Fibroblast of skin of right quadriceps (primary cell): ENCODE measurements at regions not wholly inside any gene's neighbourhood (a gene's known extent, or its start where the extent isn't known, plus 50 kb on each side); places are given as distances from the start of the nearest gene placed in this dataset.

ENCODE experiments used
- DNase-seq: peaks from one replicate; pipeline ENCODE4 v3.0.0-alpha.2; 2013

DNA sequence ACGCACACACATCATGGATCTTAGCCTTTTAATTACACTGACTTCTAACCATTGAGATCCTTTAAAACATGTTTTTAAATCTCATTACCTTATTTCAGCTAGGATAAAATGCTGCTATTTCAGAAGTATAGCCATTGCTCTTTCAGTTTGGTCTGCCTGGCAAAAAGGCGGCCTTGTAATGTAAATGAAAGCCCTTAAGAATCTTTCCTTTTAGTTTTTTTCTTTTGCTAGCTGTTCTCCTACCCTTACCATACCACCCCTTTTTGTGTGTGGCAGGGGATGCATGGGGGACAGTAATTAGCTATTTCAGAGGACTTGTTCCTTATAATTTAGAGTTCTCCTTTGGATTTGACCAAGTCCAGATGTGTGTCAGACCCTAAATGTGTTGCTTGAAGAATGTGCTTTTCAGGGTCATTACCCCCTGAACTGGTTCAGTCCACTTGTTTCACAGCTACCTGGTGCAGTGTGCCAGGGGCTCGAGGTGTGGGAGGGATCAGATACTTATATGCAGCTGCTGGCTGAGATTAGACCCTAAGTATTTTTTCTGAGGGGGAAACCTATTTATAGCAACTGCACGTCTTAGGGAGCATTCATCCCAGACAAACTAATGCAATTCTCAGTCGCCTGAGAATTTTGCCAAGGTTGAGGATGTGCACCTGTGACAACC, 986.8 kb downstream of the NLGN4Y start:
- no peak for DNase-seq

GRCh38 chrY:15535131-15535530, 1010.8 kb downstream of the NLGN4Y start:
- DNase-seq: peak; percentile 29

GRCh38 chrY:15535784-15536511, 1011.6 kb downstream of the NLGN4Y start:
- DNase-seq: peak; percentile 97

DNA sequence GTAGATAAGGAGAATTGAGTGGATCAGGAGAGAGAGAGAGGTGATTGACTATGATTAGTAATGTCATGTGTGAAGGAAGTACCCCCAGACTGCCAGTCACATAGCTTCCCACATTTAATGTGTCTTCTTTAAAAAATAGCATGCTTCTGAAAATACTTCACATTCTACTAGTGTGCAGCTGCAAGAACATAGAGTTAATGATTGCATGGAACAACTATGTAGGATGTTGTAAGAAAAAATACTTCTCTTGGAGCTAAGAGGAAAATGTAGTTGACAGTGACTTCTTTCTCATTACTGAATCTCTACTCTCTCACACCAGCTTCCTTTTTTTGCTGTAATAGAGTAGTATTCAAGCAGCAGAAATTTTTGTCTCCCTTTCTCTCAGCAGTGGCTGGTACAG, 1016.2 kb downstream of the NLGN4Y start:
- peak; percentile 62 for DNase-seq

DNA sequence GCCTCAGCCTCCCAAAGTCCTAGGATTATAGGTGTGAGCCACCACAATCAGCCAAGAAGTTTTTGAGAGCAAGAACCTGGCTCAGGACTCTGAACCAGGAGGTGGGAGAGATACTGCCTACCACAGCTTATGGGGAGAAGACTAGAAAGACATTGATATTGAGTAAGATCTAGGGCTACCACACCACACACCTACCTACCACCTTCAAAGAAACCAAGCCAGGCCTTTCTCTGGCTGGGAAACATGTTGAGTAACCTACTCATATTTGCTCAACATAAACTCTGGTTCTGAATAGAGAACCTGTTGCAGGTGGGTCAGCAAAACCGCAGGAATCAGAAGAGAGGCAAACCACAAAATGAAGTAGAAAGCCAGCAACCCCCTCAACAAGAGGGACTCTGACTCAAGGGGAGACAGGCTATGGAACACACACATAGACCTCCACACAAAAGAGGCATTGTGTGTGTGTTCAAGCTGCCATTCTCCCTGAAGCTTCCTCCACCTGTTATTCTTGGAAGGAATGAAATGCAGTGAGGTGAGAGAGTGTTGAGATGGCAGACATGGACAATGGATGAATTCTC, 1021.9 kb downstream of the NLGN4Y start:
- no peak for DNase-seq

DNA sequence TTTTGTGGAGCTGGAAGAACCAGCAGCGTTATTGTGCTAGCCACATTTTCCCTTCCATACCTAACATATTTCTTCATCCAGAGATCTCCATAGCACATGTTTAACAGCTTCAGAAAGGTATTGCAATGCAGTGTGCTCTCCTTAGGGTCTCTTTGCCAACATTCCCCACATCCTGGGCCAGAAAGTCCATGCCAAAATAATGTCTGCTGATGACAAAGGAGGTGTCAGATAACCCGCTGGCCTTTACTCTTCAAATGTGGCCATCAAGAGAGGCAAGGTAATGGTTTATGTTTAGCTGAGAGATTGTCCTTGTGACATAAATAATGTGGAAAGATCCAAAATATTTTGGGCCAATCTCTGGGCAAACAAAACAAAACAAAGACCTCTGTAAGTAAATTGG, 1027.7 kb downstream of the NLGN4Y start:
- no peak for DNase-seq

GRCh38 chrY:15554991-15555390, 1030.7 kb downstream of the NLGN4Y start:
- DNase-seq: no peak

DNA sequence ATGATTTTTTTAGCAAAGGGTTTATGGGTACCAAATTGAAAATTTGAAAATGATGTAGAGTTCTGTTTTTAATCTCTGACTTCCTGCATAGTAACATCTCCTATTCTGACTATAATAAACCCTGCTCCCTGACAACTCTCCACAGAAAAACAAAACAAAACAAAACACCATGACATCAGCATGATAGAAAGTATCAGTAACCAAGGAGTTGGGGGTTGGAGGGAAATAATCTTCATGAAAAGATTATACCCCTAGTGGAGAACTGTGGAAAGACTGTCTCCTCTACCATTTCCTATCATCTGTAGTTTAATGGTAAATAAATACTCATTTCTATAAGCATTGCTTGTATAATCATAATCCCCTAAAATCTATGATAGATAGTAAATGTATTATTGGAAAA, 1034.8 kb downstream of the NLGN4Y start:
- no peak for DNase-seq

DNA sequence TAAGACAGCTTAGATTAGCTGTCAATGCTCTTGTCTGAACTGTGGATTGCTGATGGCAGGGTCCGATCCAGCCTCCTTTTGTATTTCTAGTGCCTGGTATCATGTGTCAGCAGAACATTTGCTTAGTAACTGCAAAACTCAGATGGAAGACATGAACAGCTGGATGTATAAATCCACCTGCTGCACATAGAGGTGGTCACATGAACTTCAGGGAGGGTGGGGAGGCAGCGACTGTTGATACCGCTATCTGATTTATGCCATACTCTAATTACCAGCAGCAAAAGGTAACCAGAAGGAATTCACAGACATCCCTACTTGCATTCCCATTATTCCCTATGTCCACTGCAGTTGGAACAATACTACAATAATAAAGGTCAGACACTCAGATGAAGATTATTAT, 1036.5 kb downstream of the NLGN4Y start:
- no peak for DNase-seq

DNA sequence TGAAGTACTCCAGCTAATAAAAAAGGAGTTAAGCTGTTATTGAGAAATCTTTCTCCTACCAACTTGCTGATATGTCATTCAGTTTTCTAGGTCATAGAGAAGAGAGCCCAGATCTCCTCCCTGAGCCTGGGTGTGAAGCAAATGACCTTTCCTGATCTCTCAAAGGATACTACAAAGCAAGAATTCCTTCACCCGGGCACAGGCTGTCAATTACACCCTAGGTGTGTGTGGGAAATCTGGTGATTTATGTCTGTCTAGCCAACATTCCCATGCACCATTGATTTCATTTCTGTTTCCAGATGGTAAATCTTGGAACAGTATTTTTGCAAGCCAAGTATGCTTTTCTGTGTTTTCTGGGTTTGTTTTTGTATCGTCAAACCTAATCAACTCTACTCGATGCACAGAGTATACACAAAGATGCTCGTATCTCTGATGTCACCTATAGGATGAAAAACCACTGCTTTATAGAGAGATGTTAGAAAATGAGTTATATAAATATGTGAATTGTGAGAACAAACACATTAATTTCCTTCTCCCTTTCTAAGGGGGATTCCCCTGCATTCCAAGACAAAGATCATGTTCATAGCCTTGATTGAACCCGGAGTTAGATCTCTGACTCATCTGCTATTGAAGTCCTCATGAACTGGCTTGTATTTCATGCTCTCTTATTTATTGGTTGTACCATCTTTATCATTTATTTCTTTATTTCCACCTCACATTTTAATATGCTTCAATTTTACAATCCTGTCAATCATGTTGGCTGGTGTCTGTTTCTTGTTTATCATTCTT, 1037.4 kb downstream of the NLGN4Y start:
- peak; percentile 10 for DNase-seq

GRCh38 chrY:15577886-15578285, 1053.6 kb downstream of the NLGN4Y start:
- peak; percentile 61 for DNase-seq

DNA sequence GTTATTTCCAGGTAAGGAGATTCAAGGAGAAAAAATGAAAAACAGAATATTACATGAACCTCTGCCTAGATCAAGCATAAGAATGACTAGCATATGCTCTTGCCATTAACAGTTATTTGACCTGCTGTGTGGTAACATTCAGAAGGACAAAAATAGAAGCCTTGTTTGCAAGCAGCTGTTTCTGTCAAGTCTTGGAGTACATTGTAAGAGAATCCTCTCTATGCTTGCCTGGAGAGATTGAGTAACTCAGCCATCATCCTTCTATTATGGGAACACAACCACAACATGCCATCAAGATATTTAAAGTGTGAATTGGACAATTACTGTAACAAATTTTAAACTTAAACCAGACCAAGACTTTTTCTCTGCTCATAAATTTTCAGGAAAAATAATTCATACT, 1054.4 kb downstream of the NLGN4Y start:
- DNase-seq: peak; percentile 70

- peak; percentile 9 for DNase-seq
Observed at GRCh38 chrY:15579245-15579644, 1054.9 kb downstream of the NLGN4Y start.

DNA sequence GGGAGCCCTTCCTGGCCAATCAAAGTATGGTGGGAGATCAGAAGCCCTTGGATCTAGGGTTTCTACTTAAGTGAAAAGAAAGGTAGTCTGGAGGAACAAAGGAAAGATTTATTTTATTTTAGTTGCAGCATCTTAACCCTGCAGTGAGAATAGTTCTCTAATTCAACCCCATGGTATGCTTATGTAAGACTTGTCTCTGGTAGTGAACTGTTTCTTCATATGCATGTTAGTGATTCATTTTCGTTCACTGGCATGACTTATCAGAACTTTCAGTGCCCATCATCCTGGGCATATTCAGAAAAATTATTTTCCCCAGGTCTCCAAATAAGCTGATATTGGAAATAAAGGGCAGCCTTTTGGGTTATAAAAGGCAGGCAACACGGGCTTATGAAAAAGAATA, 1058.8 kb downstream of the NLGN4Y start:
- DNase-seq: no peak

DNA sequence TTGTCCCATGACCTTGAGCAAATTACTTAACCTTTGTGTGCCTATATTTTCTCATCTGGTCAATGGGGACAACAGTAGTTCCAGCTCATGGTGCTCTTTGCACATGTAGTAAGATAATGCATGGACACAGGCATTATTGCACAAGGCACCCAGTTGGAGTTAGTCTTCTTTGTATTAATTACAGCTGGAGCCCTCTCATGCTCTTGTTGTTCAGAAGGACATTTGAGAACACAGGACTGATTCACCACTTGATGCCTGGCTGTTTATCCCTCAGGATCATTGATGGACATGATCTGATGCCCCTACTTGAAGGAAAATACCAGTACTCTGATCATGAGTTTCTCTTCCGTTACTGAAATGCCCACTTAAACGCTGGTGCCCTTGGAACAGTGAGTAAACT, 1068.6 kb downstream of the NLGN4Y start:
- DNase-seq: no peak

DNA sequence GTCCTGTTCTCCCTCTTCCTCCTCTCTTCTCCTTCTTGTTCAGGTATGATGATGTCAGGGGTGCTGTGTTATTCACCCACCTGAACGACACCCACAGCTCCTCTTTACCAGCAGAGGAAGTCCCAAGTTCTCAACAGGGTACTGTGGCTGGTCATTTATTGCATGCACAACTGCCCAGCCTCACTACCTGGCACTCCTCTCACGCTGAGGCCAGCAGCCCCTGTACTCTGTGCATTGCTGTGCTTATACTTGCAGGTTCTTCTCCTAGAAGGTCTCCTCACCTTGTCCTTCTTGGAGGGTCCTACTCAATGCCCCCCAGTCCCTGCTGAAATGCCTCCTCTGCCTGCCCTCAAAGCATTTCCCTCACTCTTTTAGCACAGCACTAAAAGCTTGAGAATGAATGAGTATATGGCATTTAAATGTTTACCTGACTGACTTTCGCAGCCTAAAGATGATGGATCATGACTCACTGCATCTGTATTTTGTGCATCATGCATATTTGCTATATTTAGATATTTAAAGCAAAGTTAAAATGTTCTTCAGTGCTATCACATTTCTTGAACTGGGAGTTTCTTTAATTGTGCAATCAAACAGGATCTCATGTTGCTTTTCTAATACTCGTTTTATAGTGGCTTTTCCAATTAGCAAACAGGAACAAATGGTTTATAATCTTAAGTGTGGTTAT, 1069.3 kb downstream of the NLGN4Y start:
- peak; percentile 67 for DNase-seq

GRCh38 chrY:15594179-15594578, 1069.8 kb downstream of the NLGN4Y start:
- no peak for DNase-seq

DNA sequence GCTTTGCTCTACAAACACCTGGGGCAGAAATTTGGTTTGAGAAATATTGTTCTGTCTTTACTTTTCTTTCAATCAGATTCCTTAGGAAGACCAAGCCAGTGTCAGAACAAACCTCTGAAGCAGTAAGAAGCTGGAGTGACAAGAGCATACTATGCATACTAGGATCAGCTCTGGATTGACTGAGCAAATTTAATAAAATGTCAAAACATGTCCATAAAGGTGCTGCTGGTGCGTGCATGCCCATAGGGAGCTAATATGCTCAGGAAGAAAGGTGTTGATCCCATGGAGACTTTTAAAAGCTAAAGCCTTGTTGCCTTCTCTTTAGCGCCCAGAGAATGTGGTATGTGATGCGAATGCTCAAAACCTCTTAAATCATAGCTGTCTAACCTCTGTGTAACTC, 1076.2 kb downstream of the NLGN4Y start:
- no peak for DNase-seq

DNA sequence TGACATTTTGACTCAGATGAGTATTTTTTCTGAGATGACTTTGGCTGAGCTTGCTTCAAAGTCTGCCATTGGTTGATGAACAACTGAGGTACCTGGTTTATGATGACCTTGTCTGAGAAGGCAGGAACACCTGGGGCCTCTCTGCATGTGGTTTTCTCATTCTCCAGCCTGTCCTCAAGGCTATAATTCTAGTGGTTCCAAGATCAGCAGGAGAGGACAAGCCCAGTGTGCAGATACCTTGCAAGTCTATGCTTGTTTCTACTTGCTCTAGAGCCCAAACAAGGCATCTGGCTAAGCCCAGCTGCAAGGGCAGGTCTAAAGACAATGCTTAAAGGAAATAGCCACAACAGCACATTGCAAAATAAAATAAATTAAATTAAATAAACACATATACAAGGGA, 1100.0 kb downstream of the NLGN4Y start:
- no peak for DNase-seq

DNA sequence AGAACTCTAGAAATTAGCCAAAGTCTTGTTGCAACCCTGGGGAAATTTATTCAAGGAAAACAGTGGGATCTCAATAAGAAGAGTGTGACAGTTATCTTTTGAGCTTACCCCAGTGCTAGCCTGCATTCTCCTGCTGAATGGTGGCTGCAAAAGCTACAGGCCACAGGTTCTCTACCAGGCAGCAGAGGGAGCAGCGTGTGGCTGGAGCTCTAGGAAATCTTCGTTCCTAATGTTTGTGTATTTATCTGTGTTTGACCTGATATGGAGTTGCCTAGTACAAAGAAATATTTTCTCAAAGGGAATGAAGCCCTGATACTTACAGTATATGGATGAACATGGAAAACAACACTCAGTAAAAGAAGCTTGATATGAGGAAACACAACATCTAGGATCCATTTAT, 1100.6 kb downstream of the NLGN4Y start:
- no peak for DNase-seq

GRCh38 chrY:15648198-15648597, 1123.9 kb downstream of the NLGN4Y start:
- no peak for DNase-seq

- DNase-seq: no peak
Observed at GRCh38 chrY:15650056-15650455, 1125.7 kb downstream of the NLGN4Y start.

DNA sequence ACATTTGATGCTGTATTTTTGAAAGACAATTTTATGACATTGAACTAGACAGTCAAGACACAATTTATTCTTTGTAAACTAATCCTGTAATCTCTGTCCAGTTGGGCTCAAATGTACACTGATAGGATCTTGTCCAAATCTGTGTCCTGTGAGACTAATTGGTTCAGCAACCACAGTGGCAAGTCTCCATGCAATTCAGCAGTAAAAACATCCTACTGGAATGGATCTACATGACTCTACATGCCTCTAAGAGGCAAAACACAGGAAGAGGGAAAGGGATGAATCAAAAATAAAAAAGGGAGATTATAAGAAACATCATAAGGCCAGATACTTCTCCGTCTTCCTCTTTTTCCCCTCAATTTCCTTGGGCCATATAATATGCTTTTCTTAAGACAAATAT, 1164.2 kb downstream of the NLGN4Y start:
- no peak for DNase-seq
